Neuronal stem cell (in vitro differentiated cells): ENCODE measurements at regions not wholly inside any gene's neighbourhood (a gene's known extent, or its start where the extent isn't known, plus 50 kb on each side); places are given as distances from the start of the nearest gene placed in this dataset.
"Not testable (repeated sequence)": the region's sequence is repeated elsewhere in the genome, so short reads cannot be mapped to it uniquely, and the experiment has no call there.

Source experiments
- DNase-seq: peaks from one replicate; pipeline ENCODE4 v3.0.0-alpha.2; 2013; ENCODE audit warnings: low spot score
- H2AFZ ChIP-seq: one replicate; pipeline ENCODE4 v1.6.1; 2013; ENCODE audit warnings: mild to moderate bottlenecking, low read length, inconsistent platforms
- H2AK5ac ChIP-seq: 2 replicates; pipeline ENCODE4 v1.6.1; 2013; ENCODE audit warnings: low read depth, mild to moderate bottlenecking, inconsistent platforms, low read length, moderate library complexity, mixed read lengths
- H2BK120ac ChIP-seq: 2 replicates; pipeline ENCODE4 v1.6.1; 2013; ENCODE audit warnings: low read depth, mild to moderate bottlenecking, inconsistent platforms, low read length, moderate library complexity, mixed read lengths
- H2BK12ac ChIP-seq: one replicate; pipeline ENCODE4 v1.6.1; 2013; ENCODE audit warnings: low read length, inconsistent platforms
- H2BK15ac ChIP-seq: 2 replicates; pipeline ENCODE4 v1.6.1; 2013; ENCODE audit warnings: mild to moderate bottlenecking, low read length, inconsistent platforms, mixed read lengths
- H2BK5ac ChIP-seq: one replicate; pipeline ENCODE4 v1.6.1; 2013; ENCODE audit warnings: inconsistent platforms, mild to moderate bottlenecking, low read length, moderate library complexity
- H3K14ac ChIP-seq: one replicate; pipeline ENCODE4 v1.6.1; 2013; ENCODE audit warnings: low read length, inconsistent platforms
- H3K18ac ChIP-seq: 2 replicates; pipeline ENCODE4 v1.6.1; 2013; ENCODE audit warnings: low read length, inconsistent platforms
- H3K23ac ChIP-seq: 2 replicates; pipeline ENCODE4 v1.6.1; 2013; ENCODE audit warnings: low read depth, mild to moderate bottlenecking, mixed read lengths, low read length, inconsistent platforms; ENCODE audit not compliant: poor library complexity
- H3K27ac ChIP-seq: replicated peaks from 3 replicates; pipeline ENCODE4 v1.5.1; 2013; ENCODE audit warnings: low read length, inconsistent platforms
- H3K27me3 ChIP-seq, 3 experiments: 2 replicates each; pipeline ENCODE4 v1.6.1; 2013; ENCODE audit warnings: low read length in 3 of 3, mild to moderate bottlenecking in 2 of 3, inconsistent platforms in 1 of 3, low read depth in 1 of 3, mixed read lengths in 1 of 3, moderate library complexity in 1 of 3; ENCODE audit not compliant: control insufficient read depth in 3 of 3, insufficient read depth in 3 of 3
- H3K36me3 ChIP-seq, 2 donors: replicated peaks in 1 of 2; 2 replicates each; pipeline ENCODE4 v1.6.1; 2013; ENCODE audit warnings: low read length in 2 of 2; ENCODE audit not compliant: control insufficient read depth in 2 of 2, insufficient read depth in 2 of 2
- H3K4ac ChIP-seq: 2 replicates; pipeline ENCODE4 v1.6.1; 2013; ENCODE audit warnings: inconsistent platforms, mild to moderate bottlenecking, low read length, moderate library complexity
- H3K4me1 ChIP-seq, 2 donors: 1 replicate in 1 of 2; 2 replicates in 1 of 2; pipeline ENCODE4 v1.6.1; 2013; ENCODE audit warnings: low read length in 2 of 2, low read depth in 1 of 2; ENCODE audit not compliant: control insufficient read depth in 2 of 2, insufficient read depth in 1 of 2
- H3K4me2 ChIP-seq: one replicate; pipeline ENCODE4 v1.6.1; 2013; ENCODE audit warnings: mild to moderate bottlenecking, low read length, inconsistent platforms; ENCODE audit not compliant: insufficient read depth, poor library complexity, severe bottlenecking
- H3K4me3 ChIP-seq, 2 donors: 2 replicates each; pipeline ENCODE4 v1.5.1; 2013; ENCODE audit warnings: low read length in 2 of 2, mild to moderate bottlenecking in 2 of 2, inconsistent platforms in 1 of 2, moderate library complexity in 1 of 2
- H3K79me1 ChIP-seq: one replicate; pipeline ENCODE4 v1.6.1; 2013; ENCODE audit warnings: low read depth, mild to moderate bottlenecking, inconsistent platforms, low read length, moderate library complexity
- H3K9ac ChIP-seq: one replicate; pipeline ENCODE4 v1.6.1; 2013; ENCODE audit warnings: mild to moderate bottlenecking, low read depth, low read length, inconsistent platforms; ENCODE audit not compliant: poor library complexity
- H3K9me3 ChIP-seq, 2 donors: replicated peaks in 1 of 2; 2 replicates each; pipeline versions ENCODE3 to v1.6.1; 2013; ENCODE audit warnings: low read length in 2 of 2, mild to moderate bottlenecking in 2 of 2, inconsistent platforms in 1 of 2, low read depth in 1 of 2, mixed read lengths in 1 of 2, moderate library complexity in 1 of 2; ENCODE audit not compliant: control insufficient read depth in 2 of 2, insufficient read depth in 1 of 2
- H4K8ac ChIP-seq: one replicate; pipeline ENCODE4 v1.6.1; 2013; ENCODE audit warnings: low read depth, mild to moderate bottlenecking, inconsistent platforms, low read length, moderate library complexity
- H4K91ac ChIP-seq: one replicate; pipeline ENCODE4 v1.6.1; 2013; ENCODE audit warnings: low read length, low read depth, mild to moderate bottlenecking, inconsistent platforms; ENCODE audit not compliant: poor library complexity
- WGBS, 2 donors: extraction: QIAGEN DNeasy Blood & Tissue Kit; methylation state at CpG; one replicate each; pipeline ENCODE4 v1.1.7; 2013; ENCODE audit warnings: missing lambda C conversion rate in 2 of 2, mixed read lengths in 1 of 2; ENCODE audit not compliant: insufficient read length in 2 of 2, insufficient replicate concordance in 1 of 2; ENCODE audit errors: extremely low coverage in 2 of 2; 5-methylcytosine and 5-hydroxymethylcytosine counted together

DNA sequence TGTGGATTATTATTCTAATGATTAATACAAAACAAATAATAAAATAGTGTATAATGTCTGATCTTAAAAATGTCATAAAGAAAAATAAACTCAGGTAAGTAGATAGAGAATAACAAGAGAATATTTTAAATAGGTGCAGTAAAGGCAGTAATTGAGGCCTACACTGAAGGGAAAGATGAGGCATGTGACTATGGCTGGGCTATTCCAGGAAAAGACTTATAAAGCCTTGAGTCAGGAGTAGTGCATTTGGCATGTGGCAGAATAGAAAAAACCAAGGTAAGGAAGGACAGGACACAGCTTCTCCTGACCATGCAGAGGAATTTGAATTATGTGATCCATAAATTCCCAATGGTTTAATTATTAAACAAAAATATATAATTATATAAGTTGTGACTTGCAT lies 215.6 kb upstream of the C1QTNF3 start:
- not testable (repeated sequence) for H3K27ac ChIP-seq, H4K8ac ChIP-seq, H3K4me1 ChIP-seq, H2BK5ac ChIP-seq, H2BK120ac ChIP-seq, H3K23ac ChIP-seq, H2BK12ac ChIP-seq, H3K9ac ChIP-seq, H3K9me3 ChIP-seq, H3K14ac ChIP-seq, DNase-seq, H3K27me3 ChIP-seq, H3K18ac ChIP-seq, H3K4ac ChIP-seq, H2AFZ ChIP-seq, H3K36me3 ChIP-seq, H3K4me3 ChIP-seq, H3K79me1 ChIP-seq, H2BK15ac ChIP-seq, H3K4me2 ChIP-seq, H2AK5ac ChIP-seq, H4K91ac ChIP-seq

DNA sequence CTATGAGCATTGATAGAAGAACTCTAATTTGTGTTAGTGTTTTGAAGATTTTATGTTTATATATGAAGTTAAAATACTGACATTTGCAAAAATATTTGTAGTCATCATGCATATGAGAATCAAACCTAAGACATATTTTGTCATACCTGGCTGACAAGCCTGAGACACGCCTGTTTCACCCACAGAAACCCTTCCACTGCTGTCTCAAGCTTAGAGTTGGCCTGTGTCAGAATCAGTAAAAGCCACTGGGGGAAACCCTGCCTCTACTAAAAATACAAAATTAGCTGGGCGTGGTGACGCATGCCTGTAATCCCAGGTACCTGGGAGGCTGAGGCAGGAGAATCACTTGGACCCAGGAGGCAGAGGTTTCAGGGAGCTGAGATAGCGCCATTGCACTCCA lies 218.0 kb upstream of the C1QTNF3 start:
- H3K4me3 ChIP-seq, H3K4me1 ChIP-seq, H4K91ac ChIP-seq, H2BK120ac ChIP-seq, DNase-seq, H2BK15ac ChIP-seq, H3K9ac ChIP-seq, H3K23ac ChIP-seq, H3K36me3 ChIP-seq, H2AFZ ChIP-seq, H2BK5ac ChIP-seq, H3K18ac ChIP-seq, H2BK12ac ChIP-seq, H2AK5ac ChIP-seq, H3K9me3 ChIP-seq, H3K27ac ChIP-seq, H3K79me1 ChIP-seq, H4K8ac ChIP-seq, H3K4ac ChIP-seq, H3K27me3 ChIP-seq, H3K14ac ChIP-seq, H3K4me2 ChIP-seq: not testable (repeated sequence)
- no CpG with 5 or more reads among the region's 4 CpGs for WGBS, 2 donors

DNA sequence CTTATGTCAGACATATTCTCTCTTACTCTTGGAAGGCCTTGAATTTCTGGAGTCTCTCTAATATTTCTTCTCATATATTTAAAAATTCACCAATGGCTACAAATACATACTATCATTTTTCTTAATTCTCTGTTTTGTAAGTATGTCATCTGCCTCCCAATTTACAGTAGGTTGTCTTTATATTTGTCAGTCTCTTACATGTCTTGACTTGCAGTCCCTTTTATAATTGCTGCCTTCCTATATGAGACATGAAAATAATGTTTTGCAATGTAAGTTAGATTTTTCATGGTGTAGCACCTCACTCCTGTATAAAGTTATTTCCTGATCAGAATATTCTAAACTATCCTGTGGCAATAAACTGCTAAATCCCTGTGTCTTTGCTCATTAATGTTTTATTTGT lies 223.1 kb upstream of the C1QTNF3 start:
- not testable (repeated sequence) for H4K8ac ChIP-seq

DNA sequence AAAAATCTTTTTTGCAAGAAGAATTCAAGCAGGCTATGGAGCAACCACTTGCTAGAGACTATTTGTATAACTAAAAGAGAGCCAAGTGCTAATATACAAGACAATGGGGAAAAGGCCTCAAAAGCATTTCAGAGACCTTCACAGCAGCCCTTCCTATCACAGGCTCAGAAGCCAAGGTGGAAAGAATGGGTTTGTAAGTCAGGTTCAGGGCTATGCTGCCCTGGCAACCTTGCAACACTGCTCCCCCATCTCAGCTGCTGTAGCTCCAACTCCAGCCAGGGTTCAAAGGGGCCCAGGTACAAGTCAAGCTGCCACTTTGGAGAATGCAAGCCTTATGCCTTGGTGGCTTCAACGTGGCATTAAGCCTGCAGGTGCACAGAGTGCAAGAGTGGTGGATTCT lies 253.7 kb upstream of the C1QTNF3 start:
- not testable (repeated sequence) for H2AK5ac ChIP-seq, H4K91ac ChIP-seq, H3K18ac ChIP-seq, H3K4me2 ChIP-seq, H3K4ac ChIP-seq, H3K79me1 ChIP-seq, H3K14ac ChIP-seq, H2BK15ac ChIP-seq, DNase-seq, H3K23ac ChIP-seq, H2BK120ac ChIP-seq, H3K9me3 ChIP-seq, H3K4me3 ChIP-seq, H2AFZ ChIP-seq, H3K36me3 ChIP-seq, H3K27ac ChIP-seq, H3K4me1 ChIP-seq, H4K8ac ChIP-seq, H3K9ac ChIP-seq, H2BK5ac ChIP-seq, H3K27me3 ChIP-seq
- H2BK12ac ChIP-seq: peak overlapping the region; percentile 41
- WGBS, 2 donors: no CpG with 5 or more reads among the region's 1 CpG

More for the DNA sequence above, 223.1 kb upstream of the C1QTNF3 start:
- not testable (repeated sequence) for H3K4me1 ChIP-seq, H3K9me3 ChIP-seq, DNase-seq, H3K9ac ChIP-seq, H3K4me3 ChIP-seq, H3K79me1 ChIP-seq, H3K14ac ChIP-seq, H2BK5ac ChIP-seq, H3K4me2 ChIP-seq, H2BK15ac ChIP-seq, H4K91ac ChIP-seq, H3K36me3 ChIP-seq, H2AFZ ChIP-seq, H3K23ac ChIP-seq, H3K27ac ChIP-seq, H3K27me3 ChIP-seq, H2BK12ac ChIP-seq, H2AK5ac ChIP-seq, H3K4ac ChIP-seq, H3K18ac ChIP-seq, H2BK120ac ChIP-seq
